Right lobe of liver (tissue), 6 donors: ENCODE measurements at regions not wholly inside any gene's neighbourhood (a gene's known extent, or its start where the extent isn't known, plus 50 kb on each side); places are given as distances from the start of the nearest gene placed in this dataset.
"Not testable (repeated sequence)": the region's sequence is repeated elsewhere in the genome, so short reads cannot be mapped to it uniquely, and the experiment has no call there.

Experiments used
- ATAC-seq, 4 donors: fragments of 200-7000 bp; cut with Tn5 transposase; one replicate each; pipeline ENCODE4 v1.9.1; 2020; ENCODE audit warnings: mild to moderate bottlenecking in 4 of 4, moderate library complexity in 4 of 4
- DNase-seq, 3 donors: peaks; one replicate each; pipeline ENCODE4 v3.0.0-alpha.2; 2020
- H3K27ac ChIP-seq, 3 donors: fragments of 200-600 bp; one replicate each; pipeline ENCODE4 v1.8.0; 2022
- H3K27me3 ChIP-seq, 2 donors: fragments of 200-600 bp; one replicate each; pipeline ENCODE4 v1.8.0; 2022
- H3K36me3 ChIP-seq, 4 donors: fragments of 200-600 bp; sonication (generic) in 1 of 4; one replicate each; pipeline versions ENCODE4 v1.5.1 to v1.8.0; 2017 to 2022; ENCODE audit warnings: control low read depth in 1 of 4
- H3K4me1 ChIP-seq, 4 donors: fragments of 200-600 bp; sonication (generic) in 1 of 4; one replicate each; pipeline versions ENCODE4 v1.5.1 to v1.8.0; 2017 to 2022; ENCODE audit warnings: control low read depth in 1 of 4
- H3K4me3 ChIP-seq, 3 donors: fragments of 200-600 bp; one replicate each; pipeline ENCODE4 v1.8.0; 2022
- H3K9me3 ChIP-seq, 4 donors: fragments of 200-600 bp; sonication (generic) in 1 of 4; one replicate each; pipeline versions ENCODE4 v1.5.1 to v1.8.0; 2017 to 2022; ENCODE audit warnings: control low read depth in 1 of 4
- WGBS: methylation state at CpG from one replicate; pipeline ENCODE4 v1.1.6; 2018; ENCODE audit warnings: low coverage, low lambda C conversion rate; ENCODE audit not compliant: insufficient coverage; ENCODE audit errors: missing lambda C conversion rate; 5-methylcytosine and 5-hydroxymethylcytosine counted together
- intact Hi-C, 2 donors: fragments of 100-400 bp; cut with DNase I; formaldehyde crosslinking; loops; one replicate each; pipeline versions ENCODE4 v1.11.2 to v1.14.1; 2022
- donor health status: DM: no; HTN: yes; CAD: no.
- donor health status: DM: no; HTN: no; CAD: no.
- donor health status: DM: no; HTN: no; CAD: no.
- donor health status: DM: no; HTN: yes; CAD: no.
- donor health status: DM: no; HTN: yes; CAD: no.

DNA sequence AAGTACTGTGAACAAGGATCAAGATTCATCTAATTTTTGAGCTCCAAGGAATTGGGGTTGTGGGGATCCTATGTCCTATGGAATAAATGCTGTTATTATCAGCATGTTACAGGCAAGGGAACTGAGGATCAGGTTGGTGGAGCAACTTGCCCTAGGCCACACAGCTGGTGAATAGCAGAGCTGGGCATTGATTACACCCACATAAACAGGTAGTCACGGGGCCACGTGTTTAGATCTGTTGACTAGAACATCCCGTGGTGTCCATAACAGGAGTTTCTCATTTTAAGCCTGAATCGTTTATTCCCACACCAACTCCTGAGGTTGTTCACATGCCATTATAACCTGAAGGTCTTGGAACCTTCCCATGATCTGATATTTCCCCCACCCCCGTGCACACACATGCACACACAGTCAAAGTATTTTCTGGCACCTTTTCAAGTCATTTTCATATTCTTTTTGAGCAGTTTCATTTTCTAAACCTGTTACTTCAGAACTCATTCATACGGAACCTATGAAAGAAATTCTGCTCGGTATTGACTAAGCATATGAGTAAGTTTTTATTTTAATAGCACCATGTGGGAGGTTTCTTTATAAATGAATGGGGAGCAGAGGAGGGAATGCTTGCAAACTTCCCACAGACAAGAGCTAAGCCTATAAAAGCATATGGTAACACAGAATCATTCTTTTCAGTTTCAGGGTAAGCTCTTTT lies 338.1 kb downstream of the ANAPC1 start:
- H3K27ac ChIP-seq, H3K4me3 ChIP-seq, H3K9me3 ChIP-seq, DNase-seq, H3K27me3 ChIP-seq, H3K4me1 ChIP-seq, ATAC-seq, H3K36me3 ChIP-seq, intact Hi-C loops: not testable (repeated sequence)
- no CpG with 5 or more reads among the region's 7 CpGs for WGBS

DNA sequence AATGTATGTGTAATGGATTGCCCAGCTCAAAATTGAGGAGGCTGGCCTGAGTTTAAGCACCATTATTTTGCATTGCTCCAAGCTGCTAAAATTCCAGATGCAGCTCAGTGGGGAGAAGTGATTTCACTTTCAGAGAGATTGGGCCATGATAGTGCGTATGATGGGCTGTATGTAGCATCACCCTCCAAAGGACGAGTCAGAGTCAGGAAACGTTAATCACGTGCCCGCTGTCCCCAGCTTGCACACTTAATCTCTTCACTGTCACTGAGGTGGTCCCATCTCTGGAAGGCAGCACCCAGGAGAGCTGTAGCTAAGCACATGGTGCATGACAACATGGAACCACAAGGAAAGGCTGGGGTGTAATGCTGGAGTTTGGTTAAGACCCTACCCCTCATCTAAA lies 337.4 kb downstream of the ANAPC1 start:
- H3K4me1 ChIP-seq, H3K27ac ChIP-seq, H3K9me3 ChIP-seq, DNase-seq, intact Hi-C loops, ATAC-seq, H3K4me3 ChIP-seq, H3K27me3 ChIP-seq, H3K36me3 ChIP-seq: not testable (repeated sequence)
- 87% methylated on average over 5 of the region's 5 CpGs for WGBS

DNA sequence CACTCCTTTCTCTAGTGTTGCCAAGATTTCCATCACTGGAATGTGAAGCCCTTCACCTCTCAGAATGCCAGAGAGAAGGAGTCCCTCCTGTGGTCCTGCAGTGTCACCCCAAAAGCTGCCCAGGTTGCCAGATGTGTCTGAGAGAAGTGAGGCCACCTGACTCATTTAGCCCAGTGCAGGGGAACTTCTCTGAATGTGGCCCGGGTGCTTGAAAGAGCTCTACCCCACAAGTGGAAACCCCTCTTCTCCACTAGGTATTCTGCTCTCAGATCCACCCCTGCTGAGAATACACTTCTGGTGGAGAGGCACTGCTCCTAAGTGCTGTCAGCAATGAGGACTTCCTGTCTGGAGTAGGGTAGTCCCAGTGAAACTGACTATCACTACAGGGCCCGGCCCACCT lies 334.8 kb downstream of the ANAPC1 start:
- H3K36me3 ChIP-seq, ATAC-seq, H3K4me3 ChIP-seq, intact Hi-C loops, H3K27ac ChIP-seq, H3K27me3 ChIP-seq, H3K9me3 ChIP-seq, DNase-seq, H3K4me1 ChIP-seq: not testable (repeated sequence)
- no CpG with 5 or more reads among the region's 2 CpGs for WGBS

DNA sequence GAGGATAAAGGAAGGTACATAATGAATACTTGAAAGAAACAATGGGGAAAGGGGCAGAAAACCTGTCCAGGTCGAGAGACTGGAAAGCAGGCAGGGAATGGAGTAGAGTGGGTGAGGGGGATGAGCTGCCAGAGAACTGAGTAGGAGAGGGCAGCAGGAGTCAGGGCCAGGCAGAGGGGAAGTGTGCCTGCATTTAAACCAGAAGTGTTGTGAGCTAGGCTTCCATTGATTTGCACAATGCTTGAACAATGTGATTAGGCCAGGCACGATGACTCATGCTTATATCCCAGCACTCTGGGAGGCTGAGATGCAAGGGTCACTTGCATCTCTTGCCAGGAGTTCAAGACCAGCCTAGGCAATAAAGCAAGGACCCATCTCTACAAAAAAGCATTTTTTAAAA lies 332.6 kb downstream of the ANAPC1 start:
- H3K27me3 ChIP-seq, H3K4me3 ChIP-seq, H3K9me3 ChIP-seq, H3K36me3 ChIP-seq, intact Hi-C loops, DNase-seq, H3K27ac ChIP-seq, H3K4me1 ChIP-seq: not testable (repeated sequence)
- ATAC-seq, result peak in 3 of 4 donors; percentile 31 to 80 (median 41)
- 29% methylated on average over 1 of the region's 2 CpGs for WGBS

DNA sequence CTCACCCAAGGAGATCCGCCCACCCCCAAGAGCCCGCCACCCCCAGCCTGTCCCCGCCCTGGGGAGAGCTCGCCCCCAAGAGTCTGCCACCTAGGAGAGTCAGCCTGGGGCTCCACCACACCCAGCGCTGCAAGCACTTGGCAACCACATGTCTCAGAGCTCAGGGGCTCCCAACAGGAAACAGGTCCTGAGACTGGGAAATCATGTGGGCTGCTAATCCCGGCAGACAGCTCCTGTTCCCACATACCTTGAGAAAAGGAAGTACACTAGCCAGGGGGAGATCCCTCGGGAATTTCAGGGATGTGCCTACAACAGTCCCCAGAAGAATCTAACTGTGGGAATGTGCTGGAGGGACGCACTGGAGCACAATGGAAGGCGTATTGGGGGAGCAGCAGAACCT lies 331.4 kb downstream of the ANAPC1 start:
- H3K4me1 ChIP-seq, intact Hi-C loops, DNase-seq, H3K9me3 ChIP-seq, H3K27ac ChIP-seq, ATAC-seq, H3K4me3 ChIP-seq, H3K27me3 ChIP-seq, H3K36me3 ChIP-seq: not testable (repeated sequence)
- WGBS, result no CpG with 5 or more reads among the region's 9 CpGs

DNA sequence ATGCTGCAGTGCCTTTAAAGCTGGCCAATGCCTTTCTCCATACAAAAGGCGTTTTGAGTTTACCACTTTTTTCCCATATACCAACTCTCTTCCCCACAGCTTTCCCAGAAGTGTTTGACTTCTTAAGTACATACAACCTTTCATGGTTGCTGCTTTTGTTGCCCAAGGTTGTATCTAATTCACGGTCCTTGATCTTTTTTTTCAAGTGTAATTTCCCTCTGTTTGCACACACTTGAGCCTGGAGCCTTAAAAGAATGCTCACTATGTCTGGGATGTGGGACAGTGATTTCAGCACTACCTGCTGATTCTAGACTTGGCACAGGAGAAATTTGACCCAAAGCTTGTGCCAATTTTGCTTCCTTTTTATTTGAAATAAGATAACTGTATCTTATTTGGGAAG lies 324.7 kb downstream of the ANAPC1 start:
- H3K27me3 ChIP-seq, ATAC-seq, intact Hi-C loops, DNase-seq, H3K4me1 ChIP-seq, H3K9me3 ChIP-seq, H3K4me3 ChIP-seq, H3K27ac ChIP-seq, H3K36me3 ChIP-seq: not testable (repeated sequence)
- WGBS, result 14% methylated on average over 1 of the region's 2 CpGs

DNA sequence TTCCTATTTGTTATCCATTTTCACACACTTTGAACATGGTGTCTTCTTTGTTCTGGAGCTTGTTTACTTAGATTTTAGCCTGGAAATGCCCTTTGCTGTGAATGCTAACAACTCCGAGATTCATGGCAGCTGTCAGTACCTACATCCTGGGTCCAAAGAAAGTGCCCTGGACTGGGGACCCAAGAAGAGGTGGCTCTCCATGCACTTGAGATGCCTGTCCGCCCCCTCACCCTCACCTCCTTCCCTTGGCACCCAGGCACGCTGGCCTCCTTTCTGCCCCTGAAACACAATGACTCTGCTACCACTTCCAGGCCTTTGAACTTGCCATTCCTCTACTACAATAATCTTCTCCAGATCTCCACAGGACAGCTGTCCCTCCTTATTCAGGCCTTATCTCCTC lies 324.2 kb downstream of the ANAPC1 start:
- no CpG with 5 or more reads among the region's 3 CpGs for WGBS
- H3K9me3 ChIP-seq, H3K4me3 ChIP-seq, H3K27me3 ChIP-seq, DNase-seq, ATAC-seq, intact Hi-C loops, H3K36me3 ChIP-seq, H3K4me1 ChIP-seq, H3K27ac ChIP-seq: not testable (repeated sequence)

DNA sequence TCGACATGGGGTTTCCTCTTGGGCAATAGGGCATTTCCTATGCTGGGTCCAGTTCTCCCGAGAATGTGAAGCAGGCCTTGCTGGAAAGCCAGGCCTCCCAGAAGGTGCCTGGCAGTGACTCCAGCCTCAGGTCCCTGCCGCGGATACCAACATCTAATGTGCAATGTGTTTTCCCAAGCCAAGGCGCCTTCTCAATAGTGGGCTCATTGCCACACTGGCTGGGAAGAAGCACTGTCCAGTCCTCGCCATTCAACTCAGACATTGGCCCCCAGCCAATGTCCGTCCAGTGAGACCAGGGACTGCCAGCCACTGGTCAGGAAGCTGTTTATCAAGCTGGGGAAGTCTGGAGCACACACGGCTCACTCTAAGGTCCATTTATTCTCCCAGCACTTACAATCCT lies 317.9 kb downstream of the ANAPC1 start:
- H3K36me3 ChIP-seq, H3K4me1 ChIP-seq, H3K27me3 ChIP-seq, intact Hi-C loops, H3K4me3 ChIP-seq, H3K27ac ChIP-seq, H3K9me3 ChIP-seq: not testable (repeated sequence)
- 14% methylated on average over 5 of the region's 8 CpGs for WGBS
- peak; percentile 84 to 92 (median 88) for ATAC-seq
- peak; percentile 58 to 69 (median 68) for DNase-seq

DNA sequence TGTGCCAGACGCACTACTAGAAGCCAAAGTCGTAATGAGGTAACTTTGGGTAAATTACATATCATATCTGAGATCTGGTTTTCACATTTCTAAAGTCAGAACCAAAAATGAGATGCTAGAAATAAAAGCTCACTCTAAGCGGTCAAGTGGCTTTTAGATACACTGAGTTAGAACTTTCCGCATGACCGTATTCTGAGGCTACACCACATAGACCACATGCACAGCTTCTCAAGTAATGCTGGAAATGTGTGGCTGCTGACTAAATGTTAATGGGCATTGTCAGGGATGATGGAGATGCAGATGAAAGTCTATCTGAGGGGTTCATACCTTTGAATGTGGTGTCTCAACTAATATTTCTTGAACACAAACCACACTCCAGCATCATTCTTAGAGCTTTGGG lies 316.8 kb downstream of the ANAPC1 start:
- H3K27me3 ChIP-seq, H3K36me3 ChIP-seq, H3K4me1 ChIP-seq, H3K4me3 ChIP-seq, DNase-seq, H3K9me3 ChIP-seq, ATAC-seq, intact Hi-C loops, H3K27ac ChIP-seq: not testable (repeated sequence)
- WGBS, result 65% methylated on average over 4 of the region's 5 CpGs

DNA sequence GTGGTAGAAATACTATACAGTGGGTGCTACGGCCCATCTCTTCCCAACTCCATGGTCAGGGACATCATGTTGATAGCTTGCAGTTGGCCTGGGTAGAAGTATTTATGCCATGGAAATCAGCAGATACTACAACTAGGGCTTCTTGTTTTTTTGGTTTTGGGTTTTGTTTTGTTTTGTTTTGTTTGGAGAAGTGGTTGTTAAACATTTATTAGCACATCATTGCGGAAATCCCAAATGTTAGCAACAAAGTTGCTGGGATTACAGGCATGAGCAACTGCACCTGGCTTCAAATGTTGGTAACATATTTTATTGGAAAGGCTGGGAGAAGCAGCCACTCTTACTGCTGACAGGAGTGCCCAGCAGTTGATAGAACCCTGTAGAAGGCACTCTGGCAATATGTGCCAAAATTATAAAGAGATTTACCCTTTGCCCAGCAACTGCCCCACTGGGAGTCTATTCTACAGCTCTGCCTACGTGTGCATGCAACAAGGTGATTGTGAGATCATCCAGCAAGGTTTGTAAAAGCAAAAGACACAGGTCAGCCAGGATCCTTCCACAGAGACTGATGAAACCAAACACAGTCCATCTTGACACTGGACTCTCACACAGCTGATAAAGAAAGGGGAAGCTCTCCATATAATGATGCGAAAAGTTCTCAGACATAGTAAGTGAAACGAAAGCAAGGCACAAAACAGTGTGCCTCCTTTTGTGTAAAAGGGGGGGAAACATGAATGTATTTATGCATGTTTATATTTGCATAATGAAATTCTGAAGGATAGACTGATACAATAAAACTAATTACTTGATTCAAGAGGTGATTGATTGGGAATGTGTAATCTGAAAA lies 314.4 kb downstream of the ANAPC1 start:
- H3K4me3 ChIP-seq, H3K36me3 ChIP-seq, H3K4me1 ChIP-seq, H3K27me3 ChIP-seq, intact Hi-C loops, DNase-seq, H3K27ac ChIP-seq, H3K9me3 ChIP-seq: not testable (repeated sequence)
- WGBS, result 56% methylated on average over 4 of the region's 5 CpGs
- ATAC-seq, result peak; percentile 23 to 74 (median 50)

DNA sequence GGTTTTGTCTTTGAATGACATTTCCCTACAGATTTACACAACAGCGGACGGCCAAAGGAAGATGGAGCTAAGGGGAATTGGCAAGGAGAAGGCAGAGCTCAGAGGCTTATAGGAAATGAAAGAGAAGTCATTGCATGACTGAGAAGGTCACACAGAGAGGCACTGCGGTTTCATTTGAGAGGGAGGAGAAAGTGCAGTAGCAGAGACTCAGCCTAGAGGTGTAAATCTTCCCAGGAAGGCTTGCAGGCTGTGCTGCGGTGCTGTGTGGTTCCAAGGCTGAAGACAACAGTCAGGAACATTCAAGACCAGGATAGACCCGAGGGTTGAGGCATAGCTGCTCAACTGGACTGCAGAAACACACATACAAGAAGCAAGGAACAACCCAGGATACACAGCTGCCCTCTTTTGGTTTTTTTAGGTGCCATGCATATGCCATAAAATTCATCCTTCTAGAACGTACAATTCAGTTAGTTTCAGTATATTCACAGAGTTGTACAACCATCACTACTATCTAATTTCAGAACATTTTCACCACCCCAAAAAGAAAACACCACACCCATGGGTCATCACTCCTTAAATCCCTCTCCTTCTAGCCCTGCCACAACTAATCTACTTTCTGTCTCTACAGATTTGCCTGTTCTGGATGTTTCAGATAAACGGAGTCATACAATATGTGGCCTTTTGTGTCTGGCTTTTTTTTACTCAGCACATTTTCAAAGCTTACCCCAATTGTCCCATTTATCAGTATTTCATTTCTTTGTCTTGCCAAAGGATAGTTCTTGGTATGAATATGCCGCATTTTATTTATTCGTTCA lies 313.5 kb downstream of the ANAPC1 start:
- H3K27me3 ChIP-seq, H3K36me3 ChIP-seq, H3K4me1 ChIP-seq, intact Hi-C loops, H3K4me3 ChIP-seq, DNase-seq, H3K9me3 ChIP-seq, H3K27ac ChIP-seq: not testable (repeated sequence)
- ATAC-seq, result peak; percentile 46 to 59 (median 51)
- 51% methylated on average over 8 of the region's 9 CpGs for WGBS
